ENCODE measurements at regions not wholly inside any gene's neighbourhood (a gene's known extent, or its start where the extent isn't known, plus 50 kb on each side); places are given as distances from the start of the nearest gene placed in this dataset.
"Not testable (repeated sequence)": the region's sequence is repeated elsewhere in the genome, so short reads cannot be mapped to it uniquely, and the experiment has no call there.

DNA sequence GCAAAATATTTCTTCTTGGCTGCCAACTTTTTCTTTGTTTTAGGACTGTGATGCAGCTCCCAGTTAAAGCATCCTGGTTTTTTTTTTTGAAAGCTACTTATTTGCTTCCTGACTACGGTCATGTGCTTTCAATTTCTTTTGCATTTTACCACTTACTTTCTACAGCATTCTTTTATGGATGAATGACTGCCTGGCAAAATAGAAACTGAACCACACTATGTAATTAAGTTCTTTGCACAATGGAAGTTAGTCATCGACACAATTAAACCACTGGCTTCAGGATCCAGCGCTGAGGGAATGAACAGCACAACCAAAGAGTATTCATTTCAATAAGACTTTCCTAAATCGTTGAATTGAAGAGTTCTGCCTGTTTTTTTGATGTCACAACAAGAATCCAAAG is 82.2 kb upstream of the EPHA3 start:
- no peaks in the 10 kb centered on the region for H3K27me3 Mint-ChIP-seq
- peaks cover 4% of the 10 kb centered on the region for H3K9me3 Mint-ChIP-seq (ENCODE audit: low read depth)
- no peak overlapping the region for H3K4me3 Mint-ChIP-seq
- no peak overlapping the region for H3K27ac Mint-ChIP-seq
- no peak for ATAC-seq
- H3K36me3 Mint-ChIP-seq, result no peaks in the 10 kb centered on the region
- DNase-seq, result no peak
- no peaks in the 10 kb centered on the region for H3K4me1 Mint-ChIP-seq
- CTCF ChIA-PET, result no interaction called here

DNA sequence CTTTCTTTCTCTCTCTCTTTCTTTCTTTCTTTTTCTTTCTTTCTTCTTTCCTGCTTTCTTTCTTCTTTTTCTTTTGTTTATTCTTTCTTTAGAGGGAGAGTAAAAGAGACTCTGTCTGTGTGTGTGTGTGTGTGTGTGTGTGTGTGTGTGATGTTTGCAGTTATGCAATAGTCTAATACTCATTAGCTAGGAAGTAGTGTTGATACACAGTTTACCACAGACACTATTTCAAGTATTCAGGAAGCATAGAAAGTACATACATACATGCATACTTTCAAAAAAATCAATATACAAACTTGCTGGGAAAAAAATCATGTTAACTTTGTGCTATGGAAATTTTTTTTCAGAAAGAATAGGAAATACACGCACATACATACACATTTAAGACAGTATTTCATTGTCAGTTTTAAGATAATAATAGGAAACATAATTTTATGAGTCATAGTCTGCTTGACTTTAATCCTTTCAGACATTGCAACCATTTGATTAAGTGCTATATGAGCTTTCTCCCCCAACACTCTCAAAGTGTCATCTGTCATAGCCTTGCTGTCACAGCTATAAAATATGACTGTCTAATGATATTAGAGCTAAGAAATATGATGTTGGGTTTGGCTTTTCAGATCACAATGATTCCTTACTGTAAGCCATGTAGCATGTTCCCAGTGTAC is 74.9 kb upstream of the EPHA3 start:
- CTCF ChIA-PET, result no interaction called here
- H3K9me3 Mint-ChIP-seq (ENCODE audit: low read depth), result peaks cover 9% of the 10 kb centered on the region
- H3K27me3 Mint-ChIP-seq, result no peaks in the 10 kb centered on the region
- DNase-seq (no peak), ATAC-seq (no peak)
- H3K27ac Mint-ChIP-seq, result no peak overlapping the region
- no peaks in the 10 kb centered on the region for H3K36me3 Mint-ChIP-seq
- no peaks in the 10 kb centered on the region for H3K4me1 Mint-ChIP-seq
- no peak overlapping the region for H3K4me3 Mint-ChIP-seq

DNA sequence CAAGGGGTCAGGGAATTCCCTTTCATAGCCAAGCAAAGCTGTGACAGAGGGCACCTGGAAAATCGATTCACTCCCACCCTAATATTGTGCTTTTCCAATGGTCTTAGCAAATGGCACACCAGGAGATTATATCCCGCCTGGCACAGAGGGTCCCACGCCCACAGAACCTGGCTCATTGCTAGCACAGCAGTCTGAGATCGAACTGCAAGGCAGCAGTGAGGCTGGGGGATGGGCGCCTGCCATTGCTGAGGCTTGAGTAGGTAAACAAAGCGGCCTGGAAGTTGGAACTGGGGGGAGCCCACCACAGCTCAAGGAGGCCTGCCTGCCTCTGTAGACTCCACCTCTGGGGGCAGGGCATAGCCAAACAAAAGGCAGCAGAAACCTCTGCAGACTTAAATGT is 72.7 kb upstream of the EPHA3 start:
- DNase-seq; CTCF ChIA-PET; H3K9me3 Mint-ChIP-seq (ENCODE audit: low read depth); H3K36me3 Mint-ChIP-seq; H3K4me1 Mint-ChIP-seq; ATAC-seq; H3K27me3 Mint-ChIP-seq; H3K27ac Mint-ChIP-seq; H3K4me3 Mint-ChIP-seq: not testable (repeated sequence)

DNA sequence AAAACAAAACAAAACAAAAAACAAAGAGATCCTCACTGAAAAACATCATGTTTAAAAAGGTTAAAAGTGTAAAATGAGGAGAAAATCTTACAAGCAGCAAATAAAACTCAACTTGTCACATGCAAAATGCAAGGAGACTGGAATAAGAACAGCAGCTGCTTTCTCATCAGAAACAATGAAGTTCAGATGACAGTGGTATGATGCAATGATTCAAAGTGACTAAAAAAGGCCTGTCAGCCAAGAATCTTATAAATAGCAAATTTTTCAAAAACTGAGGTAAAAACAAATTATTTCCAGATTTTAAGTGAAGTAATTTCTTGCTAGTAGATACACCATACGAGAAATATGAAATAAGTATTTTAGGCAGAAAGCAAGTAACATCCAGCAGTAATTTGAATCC is 68.6 kb upstream of the EPHA3 start:
- CTCF ChIA-PET, result no interaction called here
- ATAC-seq, result no peak
- Mint-ChIP-seq H3K4me1 (no peaks in the 10 kb centered on the region), H3K36me3 (no peaks in the 10 kb centered on the region), H3K27ac (no peak overlapping the region), H3K27me3 (no peaks in the 10 kb centered on the region), H3K4me3 (no peak overlapping the region), H3K9me3 (ENCODE audit: low read depth) (peaks cover 7% of the 10 kb centered on the region)
- DNase-seq, result no peak

DNA sequence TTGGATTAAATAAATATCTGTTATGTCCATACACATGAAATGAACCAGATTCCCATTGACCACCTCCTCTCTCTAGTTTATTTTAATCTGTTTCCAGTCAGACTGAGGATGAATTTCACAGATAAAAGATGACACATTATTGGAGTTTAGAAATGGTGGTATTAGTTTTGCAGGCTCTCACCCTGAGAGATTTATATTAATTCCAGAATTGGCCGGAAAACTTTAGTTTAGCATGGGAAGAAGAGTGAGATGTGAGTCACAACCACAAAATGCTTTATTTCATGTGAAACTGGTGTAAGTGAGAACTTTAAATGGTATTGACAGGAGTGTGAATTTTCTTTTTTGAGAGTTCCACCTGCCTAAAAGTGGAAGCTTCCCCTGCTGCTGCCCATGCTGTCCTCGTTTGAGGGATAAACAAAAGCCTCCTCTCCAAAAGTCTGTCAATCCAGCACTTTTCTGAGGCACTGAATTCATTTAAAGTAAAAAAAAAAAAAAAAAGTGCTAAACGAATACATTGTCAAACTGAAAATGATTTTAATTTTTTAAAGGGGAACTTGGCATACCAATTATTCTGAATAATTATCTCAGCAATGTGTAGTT is 65.1 kb upstream of the EPHA3 start:
- ATAC-seq (no peak), DNase-seq (no peak)
- Mint-ChIP-seq H3K4me3 (no peak overlapping the region), H3K4me1 (no peaks in the 10 kb centered on the region), H3K36me3 (no peaks in the 10 kb centered on the region), H3K27ac (no peak overlapping the region), H3K27me3 (no peaks in the 10 kb centered on the region), H3K9me3 (ENCODE audit: low read depth) (no peaks in the 10 kb centered on the region)
- CTCF ChIA-PET, result no interaction called here

DNA sequence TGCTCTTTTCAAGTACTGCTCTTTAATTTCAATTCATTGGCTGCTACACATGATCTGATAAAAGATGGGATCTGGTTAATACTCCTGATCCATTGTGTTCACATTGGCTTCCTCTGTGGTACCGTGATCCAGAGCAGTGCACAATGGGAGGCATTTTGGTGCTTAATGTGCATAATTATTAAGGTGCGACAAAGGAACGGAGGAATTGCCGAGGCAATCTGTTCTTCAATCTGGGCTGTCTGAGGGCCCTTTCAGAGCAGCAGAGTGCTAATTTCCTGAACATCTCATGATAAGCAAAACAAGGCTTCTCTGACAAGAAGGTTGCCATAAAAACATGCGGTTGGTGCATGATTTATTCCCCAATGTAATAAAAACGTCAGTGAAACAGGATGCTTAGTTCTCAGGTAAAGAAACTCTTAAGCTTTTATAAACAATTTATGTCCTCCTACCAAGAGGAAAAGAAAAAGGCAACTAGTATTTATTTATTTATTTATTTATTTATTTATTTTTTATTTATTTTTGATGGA is 64.0 kb upstream of the EPHA3 start:
- Mint-ChIP-seq H3K9me3 (ENCODE audit: low read depth) (no peaks in the 10 kb centered on the region), H3K4me1 (no peaks in the 10 kb centered on the region), H3K36me3 (no peaks in the 10 kb centered on the region), H3K27me3 (no peaks in the 10 kb centered on the region), H3K4me3 (no peak overlapping the region), H3K27ac (no peak overlapping the region)
- CTCF ChIA-PET, result no interaction called here
- ATAC-seq (no peak), DNase-seq (no peak)

DNA sequence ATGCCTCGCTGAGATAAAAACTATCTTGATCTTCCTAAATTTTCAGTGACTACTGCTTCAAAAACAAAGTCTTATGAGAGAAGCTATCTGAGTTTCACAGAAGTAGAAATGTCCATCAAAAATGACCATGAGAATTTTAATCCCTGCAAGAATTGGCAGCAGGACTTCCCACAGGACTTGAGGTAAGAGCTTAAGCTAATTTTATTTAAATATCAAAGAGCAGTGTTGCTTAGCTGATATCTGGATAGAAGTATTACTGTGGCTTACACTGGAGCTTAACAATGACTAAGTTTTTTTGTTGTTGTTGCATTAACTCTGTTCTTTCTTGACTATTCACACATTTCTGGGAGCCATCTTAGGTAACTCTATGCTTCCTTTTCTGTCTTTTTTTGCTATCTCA is 60.8 kb upstream of the EPHA3 start:
- CTCF ChIA-PET, result no interaction called here
- Mint-ChIP-seq H3K27me3 (no peaks in the 10 kb centered on the region), H3K27ac (no peak overlapping the region), H3K36me3 (no peaks in the 10 kb centered on the region), H3K9me3 (ENCODE audit: low read depth) (no peaks in the 10 kb centered on the region), H3K4me1 (no peaks in the 10 kb centered on the region), H3K4me3 (no peak overlapping the region)
- no peak for ATAC-seq
- no peak for DNase-seq

DNA sequence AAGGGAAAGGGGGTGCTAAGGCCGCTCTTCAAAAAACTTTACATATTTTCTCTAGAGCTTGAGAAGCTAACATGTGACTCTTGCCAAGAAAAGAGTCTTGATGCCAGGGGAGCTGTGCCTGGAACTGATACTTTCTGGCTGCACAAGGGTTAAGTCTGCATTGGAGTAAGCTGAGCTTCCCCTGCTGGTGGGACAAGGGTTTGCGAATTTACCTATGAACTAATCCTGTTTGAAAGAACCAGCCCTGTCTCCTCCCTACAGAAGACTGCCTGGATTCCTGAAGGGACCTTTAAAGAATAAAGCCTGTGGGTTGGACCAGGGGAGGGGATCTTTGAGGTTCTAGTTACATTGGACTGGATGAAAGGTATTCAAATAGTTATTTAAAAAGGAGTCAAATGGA is 58.3 kb upstream of the EPHA3 start:
- ATAC-seq, result no peak
- no peak overlapping the region for H3K4me3 Mint-ChIP-seq
- H3K9me3 Mint-ChIP-seq (ENCODE audit: low read depth), result no peaks in the 10 kb centered on the region
- H3K27ac Mint-ChIP-seq, result no peak overlapping the region
- CTCF ChIA-PET, result no interaction called here
- H3K36me3 Mint-ChIP-seq, result no peaks in the 10 kb centered on the region
- no peak for DNase-seq
- no peaks in the 10 kb centered on the region for H3K4me1 Mint-ChIP-seq
- H3K27me3 Mint-ChIP-seq, result no peaks in the 10 kb centered on the region

DNA sequence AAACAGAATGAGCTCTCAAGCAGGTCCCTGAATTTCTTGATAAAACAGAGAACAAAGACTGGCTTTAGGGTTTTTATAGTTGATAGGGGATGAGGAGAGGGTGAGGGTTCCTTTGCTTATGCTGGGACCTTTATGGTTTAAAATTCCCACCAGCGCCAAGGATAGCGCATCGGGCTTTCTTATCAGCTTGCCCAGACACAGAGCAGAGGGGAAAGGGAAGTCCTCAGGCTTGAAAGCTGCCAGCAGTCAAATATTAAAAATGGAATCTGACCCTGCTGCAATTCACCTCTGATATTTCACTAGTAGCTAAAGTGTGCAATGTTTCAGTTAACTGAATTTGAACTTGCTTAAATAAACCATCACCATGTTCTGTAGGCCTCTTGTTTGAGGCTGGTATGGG is 55.0 kb upstream of the EPHA3 start:
- Mint-ChIP-seq H3K4me1 (no peaks in the 10 kb centered on the region), H3K9me3 (ENCODE audit: low read depth) (no peaks in the 10 kb centered on the region), H3K27me3 (no peaks in the 10 kb centered on the region), H3K27ac (no peak overlapping the region), H3K4me3 (no peak overlapping the region), H3K36me3 (no peaks in the 10 kb centered on the region)
- ATAC-seq, result no peak
- CTCF ChIA-PET, result no interaction called here
- DNase-seq, result no peak

DNA sequence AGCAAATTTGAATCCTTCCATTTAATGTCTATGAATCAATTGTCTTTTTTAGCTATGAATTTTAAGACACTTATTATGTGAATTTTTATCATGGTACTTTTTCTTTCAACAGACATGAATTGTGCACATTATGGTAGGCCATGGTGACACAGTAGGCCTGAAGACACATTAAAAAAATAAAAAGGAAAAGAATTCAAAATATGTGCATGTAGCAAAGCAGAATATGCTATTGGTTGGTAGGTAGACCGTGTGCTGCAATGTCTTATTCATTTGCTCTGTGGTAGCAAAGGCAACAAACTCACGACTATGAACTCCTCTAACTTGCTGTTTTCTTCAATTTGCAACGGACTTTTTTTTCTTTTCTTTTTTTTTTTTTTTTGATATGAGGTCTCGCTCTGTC is 50.0 kb upstream of the EPHA3 start:
- Mint-ChIP-seq H3K27me3 (no peaks in the 10 kb centered on the region), H3K4me1 (no peaks in the 10 kb centered on the region), H3K36me3 (no peaks in the 10 kb centered on the region), H3K9me3 (ENCODE audit: low read depth) (no peaks in the 10 kb centered on the region), H3K27ac (no peak overlapping the region), H3K4me3 (no peak overlapping the region)
- ATAC-seq (no peak), DNase-seq (no peak)
- CTCF ChIA-PET, result no interaction called here

All from activated CD8-positive, alpha-beta memory T cell treated with anti-CD3 and anti-CD28 coated beads, Interleukin-2, amount 10 ng/mL, durations not matched to agents 7 days and 5 days (primary cell).